ENCODE measurements at regions not wholly inside any gene's neighbourhood (a gene's known extent, or its start where the extent isn't known, plus 50 kb on each side); places are given as distances from the start of the nearest gene placed in this dataset.

DNA sequence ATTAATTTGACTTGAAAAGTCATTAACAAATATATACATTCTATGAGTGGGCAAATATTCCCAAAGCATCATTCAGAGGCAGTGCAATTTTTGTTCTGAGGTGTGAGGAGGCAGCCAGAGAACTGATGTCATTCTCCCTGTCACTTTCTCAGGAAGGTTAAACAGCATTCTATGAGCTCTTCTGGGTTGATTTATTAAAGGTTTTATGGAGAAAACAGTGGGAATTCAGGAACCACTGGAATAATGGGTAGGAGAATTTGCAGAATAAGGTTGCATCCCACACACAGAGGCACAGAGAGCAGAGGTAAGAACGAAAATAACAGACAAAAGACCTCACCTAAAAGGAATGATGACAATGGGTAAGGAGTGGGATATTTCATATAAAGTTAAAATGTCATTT lies 860.6 kb downstream of the TFAP2A start:
- Mint-ChIP-seq H3K36me3 (no peaks in the 10 kb centered on the region), H3K27me3 (no peaks in the 10 kb centered on the region), H3K4me3 (no peak overlapping the region), H3K4me1 (no peaks in the 10 kb centered on the region), H3K27ac (no peak overlapping the region), H3K9me3 (peaks cover 0 to 10% (median 10%) of the 10 kb centered on the region in 3 donors)

DNA sequence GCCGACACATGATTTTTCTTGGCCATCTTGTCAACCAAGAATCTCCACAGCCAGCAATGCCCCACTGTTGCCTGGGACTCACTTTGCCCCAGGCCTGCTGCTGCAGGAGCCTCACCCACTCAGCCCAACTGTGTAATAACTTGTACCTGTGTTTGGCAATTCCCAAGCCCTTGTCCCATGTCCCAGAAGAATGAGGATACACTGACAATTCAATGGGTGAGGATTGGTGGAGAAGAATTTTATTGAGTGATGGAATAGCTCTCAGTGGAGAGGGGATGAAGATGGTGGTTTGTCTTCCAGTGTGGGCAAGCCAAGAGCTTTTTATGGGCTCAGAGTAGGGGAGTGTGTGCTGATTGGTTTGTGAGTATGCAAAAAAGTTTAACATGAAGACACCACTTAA lies 861.9 kb downstream of the TFAP2A start:
- Mint-ChIP-seq H3K27ac (no peak overlapping the region), H3K4me1 (no peaks in the 10 kb centered on the region), H3K9me3 (peaks cover 0 to 10% (median 9%) of the 10 kb centered on the region in 3 donors), H3K36me3 (no peaks in the 10 kb centered on the region), H3K4me3 (no peak overlapping the region), H3K27me3 (no peaks in the 10 kb centered on the region)

DNA sequence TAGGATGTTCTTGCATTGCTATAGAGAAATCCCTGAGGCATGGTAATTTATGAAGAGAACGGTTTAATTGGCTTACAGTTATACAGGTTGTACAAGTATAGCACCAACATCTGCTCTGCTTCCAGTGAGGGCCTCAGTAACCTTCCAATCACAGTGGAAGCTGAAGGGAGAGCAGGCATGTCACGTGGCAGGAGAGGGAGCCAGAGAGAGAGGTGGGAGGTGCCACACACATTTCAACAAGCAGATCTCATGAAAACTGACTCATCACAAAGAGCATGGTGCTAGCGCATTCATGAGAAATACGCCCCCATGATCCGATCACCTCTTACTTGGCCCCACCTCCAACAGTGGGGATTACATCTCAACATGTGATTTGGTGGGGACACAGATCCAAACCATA lies 871.2 kb downstream of the TFAP2A start:
- Mint-ChIP-seq H3K9me3 (no peaks in the 10 kb centered on the region), H3K4me3 (no peak overlapping the region), H3K27ac (no peak overlapping the region), H3K4me1 (no peaks in the 10 kb centered on the region), H3K36me3 (no peaks in the 10 kb centered on the region), H3K27me3 (no peaks in the 10 kb centered on the region)

- no peaks in the 10 kb centered on the region for H3K4me1 Mint-ChIP-seq
- H3K27me3 Mint-ChIP-seq = no peaks in the 10 kb centered on the region
- no peak overlapping the region for H3K27ac Mint-ChIP-seq
- peaks cover 0 to 3% (median 0%) of the 10 kb centered on the region in 3 donors for H3K9me3 Mint-ChIP-seq
- no peak overlapping the region for H3K4me3 Mint-ChIP-seq
- H3K36me3 Mint-ChIP-seq = no peaks in the 10 kb centered on the region
Observed at GRCh38 chr6:9540534-9541126, 874.2 kb downstream of the TFAP2A start.

GRCh38 chr6:9540126-9540525 lies 874.7 kb downstream of the TFAP2A start:
- Mint-ChIP-seq H3K36me3 (no peaks in the 10 kb centered on the region), H3K4me1 (no peaks in the 10 kb centered on the region), H3K9me3 (peaks cover 0 to 3% (median 0%) of the 10 kb centered on the region in 3 donors), H3K27me3 (no peaks in the 10 kb centered on the region), H3K27ac (no peak overlapping the region), H3K4me3 (no peak overlapping the region)

GRCh38 chr6:9539231-9539755 lies 875.6 kb downstream of the TFAP2A start:
- Mint-ChIP-seq H3K4me3 (no peak overlapping the region), H3K9me3 (peaks cover 0 to 7% (median 0%) of the 10 kb centered on the region in 3 donors), H3K27ac (no peak overlapping the region), H3K4me1 (no peaks in the 10 kb centered on the region), H3K36me3 (no peaks in the 10 kb centered on the region), H3K27me3 (no peaks in the 10 kb centered on the region)

- no peaks in the 10 kb centered on the region for H3K36me3 Mint-ChIP-seq
- no peaks in the 10 kb centered on the region for H3K4me1 Mint-ChIP-seq
- H3K27ac Mint-ChIP-seq = no peak overlapping the region
- peaks cover 0 to 11% (median 0%) of the 10 kb centered on the region in 3 donors for H3K9me3 Mint-ChIP-seq
- no peaks in the 10 kb centered on the region for H3K27me3 Mint-ChIP-seq
- H3K4me3 Mint-ChIP-seq = no peak overlapping the region
Observed at GRCh38 chr6:9537381-9537780, 877.5 kb downstream of the TFAP2A start.

DNA sequence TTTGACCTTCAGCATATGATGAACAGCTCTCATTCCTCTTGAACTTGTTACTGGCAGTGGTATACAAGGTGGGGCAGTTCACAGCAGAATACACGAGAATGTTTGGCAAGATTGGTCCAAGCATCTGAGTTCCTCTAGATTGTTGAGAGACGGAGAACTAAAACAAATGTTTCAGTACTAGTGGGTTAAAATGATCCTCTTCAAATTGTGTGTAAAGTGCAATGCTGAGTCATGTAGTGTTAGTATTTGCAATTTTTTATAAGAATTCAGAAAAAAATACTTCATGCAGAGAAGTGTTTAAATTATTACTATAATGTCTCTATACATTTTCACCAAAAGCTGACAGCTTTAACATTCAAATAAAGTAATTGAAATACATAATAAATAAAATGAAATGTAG lies 879.8 kb downstream of the TFAP2A start:
- no peaks in the 10 kb centered on the region for H3K27me3 Mint-ChIP-seq
- no peak overlapping the region for H3K4me3 Mint-ChIP-seq

DNA sequence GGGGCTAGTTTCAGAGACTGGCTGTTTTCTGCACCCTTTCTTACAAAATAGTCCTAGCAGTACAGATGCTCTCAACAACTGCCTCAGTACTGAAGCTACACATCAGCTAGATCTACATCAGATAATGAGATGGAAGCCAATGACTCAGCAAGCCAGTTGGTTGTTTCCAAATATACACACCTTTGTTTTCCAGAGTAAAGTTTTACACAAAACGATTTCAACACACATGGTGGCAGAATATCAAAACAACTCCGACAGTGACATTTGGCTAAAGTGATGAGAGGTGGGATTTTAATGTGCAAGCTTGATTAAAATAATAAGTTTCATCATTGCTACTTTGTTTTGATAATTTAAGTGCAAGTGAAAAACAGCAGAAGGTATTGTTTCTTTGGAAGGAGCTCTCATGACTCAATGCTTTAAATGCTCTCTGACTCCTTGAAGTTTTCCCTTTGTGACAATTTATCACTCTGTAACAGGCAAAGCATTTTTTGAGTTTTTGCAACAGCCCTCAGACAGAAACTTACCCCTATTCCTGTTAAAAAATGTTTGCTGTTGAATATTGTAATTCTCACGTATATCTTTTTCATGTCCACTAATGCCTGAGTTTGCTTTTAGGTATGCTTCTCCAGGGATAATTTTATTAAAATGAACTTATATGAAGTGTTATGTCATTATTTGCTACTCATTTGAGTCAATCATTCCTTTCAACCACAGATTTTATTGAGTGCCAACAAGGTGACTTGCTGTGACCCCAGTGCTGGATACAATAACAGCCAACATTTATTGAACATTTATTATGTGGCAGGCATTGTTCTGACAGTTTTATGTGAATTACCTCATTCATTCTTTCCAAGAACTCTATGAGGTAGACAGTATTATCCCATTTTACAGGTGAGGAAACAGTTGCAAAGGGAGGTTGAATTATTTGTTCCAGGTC lies 882.0 kb downstream of the TFAP2A start:
- Mint-ChIP-seq H3K4me1 (no peaks in the 10 kb centered on the region), H3K36me3 (no peaks in the 10 kb centered on the region), H3K4me3 (no peak overlapping the region), H3K9me3 (peaks cover 0 to 15% (median 2%) of the 10 kb centered on the region in 3 donors), H3K27me3 (no peaks in the 10 kb centered on the region), H3K27ac (no peak overlapping the region)

More for the DNA sequence above, 879.8 kb downstream of the TFAP2A start:
- Mint-ChIP-seq H3K27ac (no peak overlapping the region), H3K36me3 (no peaks in the 10 kb centered on the region), H3K9me3 (peaks cover 0 to 11% (median 0%) of the 10 kb centered on the region in 3 donors), H3K4me1 (no peaks in the 10 kb centered on the region)

GRCh38 chr6:9527679-9528286 lies 887.1 kb downstream of the TFAP2A start:
- no peaks in the 10 kb centered on the region for H3K36me3 Mint-ChIP-seq
- no peak overlapping the region for H3K4me3 Mint-ChIP-seq
- H3K9me3 Mint-ChIP-seq = peaks cover 2 to 8% (median 2%) of the 10 kb centered on the region in 3 donors
- H3K27me3 Mint-ChIP-seq = no peaks in the 10 kb centered on the region
- H3K27ac Mint-ChIP-seq = no peak overlapping the region
- no peaks in the 10 kb centered on the region for H3K4me1 Mint-ChIP-seq

- no peaks in the 10 kb centered on the region for H3K36me3 Mint-ChIP-seq
- H3K4me3 Mint-ChIP-seq = no peak overlapping the region
- H3K9me3 Mint-ChIP-seq = peaks cover 4 to 10% (median 4%) of the 10 kb centered on the region in 3 donors
- no peak overlapping the region for H3K27ac Mint-ChIP-seq
- no peaks in the 10 kb centered on the region for H3K27me3 Mint-ChIP-seq
- no peaks in the 10 kb centered on the region for H3K4me1 Mint-ChIP-seq
Observed at GRCh38 chr6:9523462-9523861, 891.4 kb downstream of the TFAP2A start.

- H3K36me3 Mint-ChIP-seq = no peaks in the 10 kb centered on the region
- H3K4me3 Mint-ChIP-seq = no peak overlapping the region
- H3K27me3 Mint-ChIP-seq = no peaks in the 10 kb centered on the region
- H3K4me1 Mint-ChIP-seq = no peaks in the 10 kb centered on the region
- no peak overlapping the region for H3K27ac Mint-ChIP-seq
- H3K9me3 Mint-ChIP-seq = peaks cover 2 to 4% (median 3%) of the 10 kb centered on the region in 3 donors
Observed at GRCh38 chr6:9522101-9522500, 892.8 kb downstream of the TFAP2A start.

GRCh38 chr6:9521152-9521530 lies 893.7 kb downstream of the TFAP2A start:
- Mint-ChIP-seq H3K27ac (no peak overlapping the region), H3K9me3 (peaks cover 2 to 3% (median 3%) of the 10 kb centered on the region in 3 donors), H3K36me3 (no peaks in the 10 kb centered on the region), H3K4me3 (no peak overlapping the region), H3K27me3 (no peaks in the 10 kb centered on the region), H3K4me1 (no peaks in the 10 kb centered on the region)

DNA sequence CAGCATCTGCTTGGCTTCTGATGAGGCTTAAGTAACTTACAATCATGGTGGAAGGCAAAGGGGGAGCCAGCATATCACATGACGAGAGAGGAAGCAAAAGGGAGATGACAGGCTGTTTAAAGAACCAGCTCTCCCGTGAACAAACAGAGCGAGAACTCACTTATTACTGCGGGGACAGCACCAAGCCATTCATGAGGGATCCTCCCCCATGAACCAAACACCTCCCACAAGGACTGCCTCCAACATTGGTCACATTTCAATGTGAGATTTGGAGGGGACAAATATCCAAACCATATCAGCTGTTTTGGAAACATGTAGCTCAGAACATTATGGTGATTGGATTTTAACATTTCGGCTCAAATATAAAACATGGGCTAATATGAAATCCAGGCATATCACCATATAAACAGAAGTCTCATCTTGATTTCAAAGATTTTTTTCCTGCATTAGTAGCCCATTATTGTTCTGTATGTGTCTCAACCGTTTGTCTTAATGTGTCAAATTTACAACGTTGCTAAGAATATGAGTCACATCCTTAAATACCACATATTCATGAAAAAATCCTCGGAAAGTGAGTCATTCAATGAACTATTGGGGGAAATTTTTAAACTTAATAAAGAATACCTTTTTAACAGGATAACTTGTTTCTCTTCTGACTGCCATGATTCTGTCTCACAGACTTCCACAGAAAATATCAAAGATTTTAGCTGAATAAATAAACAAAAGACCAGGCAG lies 894.3 kb downstream of the TFAP2A start:
- Mint-ChIP-seq H3K4me1 (no peaks in the 10 kb centered on the region), H3K4me3 (no peak overlapping the region), H3K36me3 (no peaks in the 10 kb centered on the region), H3K27me3 (no peaks in the 10 kb centered on the region), H3K9me3 (peaks cover 2 to 3% (median 3%) of the 10 kb centered on the region in 3 donors), H3K27ac (no peak overlapping the region)

DNA sequence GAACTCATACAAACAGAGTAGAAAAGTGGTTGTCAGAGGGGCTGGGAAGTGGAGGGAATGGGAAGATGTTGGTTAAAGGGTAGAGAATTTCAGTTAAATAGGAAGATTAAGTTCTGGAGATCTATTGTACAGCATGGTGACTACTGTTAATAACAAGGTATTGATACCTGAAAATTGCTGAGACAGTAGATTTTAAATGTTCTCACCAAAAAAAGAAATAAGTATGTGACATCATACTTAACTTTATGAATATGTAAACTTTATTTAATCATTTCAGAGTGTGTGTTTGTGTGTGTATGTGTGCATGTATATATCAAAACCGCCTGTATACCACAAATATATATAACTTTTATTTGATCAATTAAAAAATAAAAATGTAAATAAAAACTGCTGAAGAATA lies 896.4 kb downstream of the TFAP2A start:
- no peak overlapping the region for H3K27ac Mint-ChIP-seq
- H3K4me3 Mint-ChIP-seq = no peak overlapping the region
- H3K4me1 Mint-ChIP-seq = no peaks in the 10 kb centered on the region
- peaks cover 2 to 3% (median 3%) of the 10 kb centered on the region in 3 donors for H3K9me3 Mint-ChIP-seq
- H3K36me3 Mint-ChIP-seq = no peaks in the 10 kb centered on the region
- H3K27me3 Mint-ChIP-seq = no peaks in the 10 kb centered on the region
